Ascending aorta (tissue), 2 donors: ENCODE measurements at regions not wholly inside any gene's neighbourhood (a gene's known extent, or its start where the extent isn't known, plus 50 kb on each side); places are given as distances from the start of the nearest gene placed in this dataset.

Experiments used
- DNase-seq, 2 donors: peaks; one replicate each; pipeline ENCODE4 v3.0.0-alpha.2; 2019; ENCODE audit warnings: low spot score in 2 of 2
- H3K27ac ChIP-seq, 2 donors: fragments of 200-600 bp; sonication (generic); one replicate each; pipeline ENCODE4 v1.5.1; 2016 to 2017; ENCODE audit warnings: mild to moderate bottlenecking in 1 of 2
- H3K27me3 ChIP-seq: fragments of 200-600 bp; sonication (generic); one replicate; pipeline ENCODE4 v1.5.1; 2017
- H3K36me3 ChIP-seq, 2 donors: fragments of 200-600 bp; sonication (generic); one replicate each; pipeline ENCODE4 v1.5.1; 2016
- H3K4me1 ChIP-seq, 2 donors: fragments of 200-600 bp; sonication (generic); one replicate each; pipeline ENCODE4 v1.5.1; 2016 to 2017; ENCODE audit warnings: mild to moderate bottlenecking in 1 of 2
- H3K4me3 ChIP-seq, 2 donors: fragments of 200-600 bp; sonication (generic); one replicate each; pipeline ENCODE4 v1.5.1; 2016 to 2017; ENCODE audit warnings: mild to moderate bottlenecking in 1 of 2
- H3K9me3 ChIP-seq, 2 donors: fragments of 200-600 bp; sonication (generic); one replicate each; pipeline ENCODE4 v1.5.1; 2016
- intact Hi-C: fragments of 100-400 bp; cut with DNase I; formaldehyde crosslinking; loops from one replicate; pipeline ENCODE4 v1.15.1; 2023
- TF ChIP-seq, protein P1 (sequence below), 3 experiments: fragments of 200-600 bp in 2 of 3; fragments of 450-650 bp in 1 of 3; sonication (generic) in 2 of 3; IDR thresholded peaks; one replicate each; pipeline ENCODE4 v1.5.1; 2016 to 2019; ENCODE audit warnings: antibody characterized with exemption in 3 of 3, mild to moderate bottlenecking in 1 of 3, moderate library complexity in 1 of 3

DNA sequence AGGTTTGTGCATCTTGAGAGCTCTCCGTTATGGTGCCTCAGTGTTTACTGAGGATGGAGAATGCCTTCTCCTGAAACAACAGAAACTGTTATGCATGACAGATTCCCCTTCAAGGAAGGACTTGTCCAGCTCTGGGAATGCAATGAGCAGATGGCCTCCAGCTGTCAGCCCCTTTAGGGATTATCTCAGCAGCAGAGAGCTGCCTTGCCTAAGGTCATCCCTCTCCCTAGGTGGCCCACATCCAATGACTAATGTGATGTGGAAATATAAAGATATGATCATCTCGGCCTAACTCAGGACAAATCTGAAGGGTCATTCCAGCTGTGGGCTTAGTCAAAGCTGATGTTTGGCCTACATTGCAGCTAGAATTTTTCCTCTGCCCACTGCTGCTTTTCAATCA, 214.3 kb upstream of the N4BP1 start:
- Histone ChIP-seq H3K27me3 (no peaks in the 10 kb centered on the region), H3K9me3 (no peaks in the 10 kb centered on the region), H3K4me3 (no peak overlapping the region), H3K4me1 (no peaks in the 10 kb centered on the region), H3K36me3 (no peaks in the 10 kb centered on the region), H3K27ac (no peak overlapping the region)
- TF ChIP-seq, protein P1, sequence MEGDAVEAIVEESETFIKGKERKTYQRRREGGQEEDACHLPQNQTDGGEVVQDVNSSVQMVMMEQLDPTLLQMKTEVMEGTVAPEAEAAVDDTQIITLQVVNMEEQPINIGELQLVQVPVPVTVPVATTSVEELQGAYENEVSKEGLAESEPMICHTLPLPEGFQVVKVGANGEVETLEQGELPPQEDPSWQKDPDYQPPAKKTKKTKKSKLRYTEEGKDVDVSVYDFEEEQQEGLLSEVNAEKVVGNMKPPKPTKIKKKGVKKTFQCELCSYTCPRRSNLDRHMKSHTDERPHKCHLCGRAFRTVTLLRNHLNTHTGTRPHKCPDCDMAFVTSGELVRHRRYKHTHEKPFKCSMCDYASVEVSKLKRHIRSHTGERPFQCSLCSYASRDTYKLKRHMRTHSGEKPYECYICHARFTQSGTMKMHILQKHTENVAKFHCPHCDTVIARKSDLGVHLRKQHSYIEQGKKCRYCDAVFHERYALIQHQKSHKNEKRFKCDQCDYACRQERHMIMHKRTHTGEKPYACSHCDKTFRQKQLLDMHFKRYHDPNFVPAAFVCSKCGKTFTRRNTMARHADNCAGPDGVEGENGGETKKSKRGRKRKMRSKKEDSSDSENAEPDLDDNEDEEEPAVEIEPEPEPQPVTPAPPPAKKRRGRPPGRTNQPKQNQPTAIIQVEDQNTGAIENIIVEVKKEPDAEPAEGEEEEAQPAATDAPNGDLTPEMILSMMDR (IDR thresholded peaks at IDR 0.05) = no peak
- intact Hi-C loops = no loop called here
- no peak for DNase-seq

DNA sequence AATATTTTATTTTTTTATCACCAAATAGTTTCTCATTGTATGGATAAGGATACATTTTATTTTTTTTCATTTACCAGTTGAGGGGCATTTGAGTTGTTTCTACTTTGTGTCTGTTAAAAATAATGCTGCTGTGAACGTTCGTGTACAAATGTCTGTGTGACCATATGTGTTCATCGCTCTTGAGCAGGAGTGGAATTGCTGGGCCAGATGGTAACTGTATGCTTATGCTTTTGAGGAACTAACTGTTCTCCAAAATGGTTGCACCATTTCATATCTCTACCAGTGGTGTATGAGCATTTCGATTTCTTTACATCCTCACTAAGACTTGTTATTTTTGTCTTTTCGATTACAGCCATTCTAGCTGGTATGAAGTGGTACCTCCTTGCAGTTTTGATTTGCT, 212.5 kb upstream of the N4BP1 start:
- Histone ChIP-seq H3K36me3 (no peaks in the 10 kb centered on the region), H3K9me3 (no peaks in the 10 kb centered on the region), H3K4me3 (no peak overlapping the region), H3K4me1 (no peaks in the 10 kb centered on the region), H3K27me3 (no peaks in the 10 kb centered on the region), H3K27ac (no peak overlapping the region)
- DNase-seq = no peak
- TF ChIP-seq, protein P1 (IDR thresholded peaks at IDR 0.05) = no peak
- intact Hi-C loops = no loop called here

DNA sequence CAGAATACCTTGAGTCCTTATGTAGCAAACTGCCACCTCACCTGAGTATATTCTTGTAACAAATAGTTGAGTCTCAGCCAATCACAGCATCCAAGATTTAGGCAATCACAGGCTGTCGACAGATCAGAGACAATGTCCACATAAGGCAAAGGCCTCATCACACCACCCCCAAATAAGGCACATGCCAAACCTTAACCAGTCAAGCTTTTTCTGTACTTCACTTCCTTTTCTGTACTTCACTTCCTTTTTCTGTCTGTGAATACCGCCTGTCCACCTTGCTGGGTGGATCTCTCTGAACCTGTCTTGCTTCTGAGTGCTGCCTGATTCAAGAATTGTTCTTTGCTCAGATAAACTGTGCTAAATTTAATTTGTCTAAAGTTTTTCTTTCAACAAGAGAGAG, 210.4 kb upstream of the N4BP1 start:
- H3K36me3 ChIP-seq = no peaks in the 10 kb centered on the region
- H3K27me3 ChIP-seq = no peaks in the 10 kb centered on the region
- H3K4me3 ChIP-seq = no peak overlapping the region
- DNase-seq = no peak
- intact Hi-C loops = no loop called here
- H3K4me1 ChIP-seq = no peaks in the 10 kb centered on the region
- no peaks in the 10 kb centered on the region for H3K9me3 ChIP-seq
- H3K27ac ChIP-seq = no peak overlapping the region
- TF ChIP-seq, protein P1 (IDR thresholded peaks at IDR 0.05) = no peak

DNA sequence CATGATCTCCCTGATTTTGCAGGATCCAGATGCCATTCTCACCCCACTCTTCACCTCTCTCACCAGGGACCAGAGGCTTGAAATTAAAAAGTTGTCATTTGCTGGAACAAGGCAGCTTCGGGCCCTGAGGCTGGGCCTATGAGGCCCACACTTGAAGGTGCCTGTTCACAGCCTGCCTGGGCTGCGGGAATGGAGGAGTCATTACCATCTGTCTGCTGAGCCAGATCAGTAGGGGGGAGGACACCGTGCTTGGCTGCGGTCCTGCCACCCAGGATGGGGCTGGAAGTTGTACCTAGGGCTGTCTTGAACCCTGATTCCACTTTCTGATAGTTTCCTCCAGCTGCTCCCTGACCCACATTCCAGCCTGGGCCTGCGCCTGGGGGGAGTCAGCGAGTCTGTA, 208.3 kb upstream of the N4BP1 start:
- H3K4me1 ChIP-seq = no peaks in the 10 kb centered on the region
- DNase-seq = no peak
- no peaks in the 10 kb centered on the region for H3K9me3 ChIP-seq
- no peak overlapping the region for H3K4me3 ChIP-seq
- H3K36me3 ChIP-seq = no peaks in the 10 kb centered on the region
- intact Hi-C loops = no loop called here
- TF ChIP-seq, protein P1 (IDR thresholded peaks at IDR 0.05) = no peak
- H3K27me3 ChIP-seq = no peaks in the 10 kb centered on the region
- no peak overlapping the region for H3K27ac ChIP-seq

DNA sequence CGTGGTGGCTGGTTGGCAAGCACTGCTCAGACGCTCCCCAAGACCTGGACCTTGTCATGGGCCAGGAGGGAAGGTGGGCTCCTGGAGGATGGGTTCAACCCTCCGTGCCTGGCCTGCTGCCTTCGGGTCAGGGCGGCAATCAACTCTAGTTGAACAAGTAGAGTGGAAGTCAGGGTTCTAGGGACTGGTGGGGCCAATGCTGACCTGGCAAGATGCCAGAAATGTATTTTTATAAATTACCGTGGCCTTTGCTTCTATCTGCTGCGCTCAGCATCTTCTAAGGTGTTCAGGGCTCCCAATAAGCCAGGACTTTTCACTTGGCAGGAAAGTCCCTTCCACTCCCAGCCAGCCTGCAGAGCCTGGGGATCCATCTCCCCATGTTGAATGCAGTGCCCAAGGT, 207.1 kb upstream of the N4BP1 start:
- H3K27me3 ChIP-seq = no peaks in the 10 kb centered on the region
- H3K4me3 ChIP-seq = no peak overlapping the region
- H3K27ac ChIP-seq = no peak overlapping the region
- no peaks in the 10 kb centered on the region for H3K9me3 ChIP-seq
- TF ChIP-seq, protein P1 (IDR thresholded peaks at IDR 0.05) = no peak
- H3K36me3 ChIP-seq = no peaks in the 10 kb centered on the region
- H3K4me1 ChIP-seq = no peaks in the 10 kb centered on the region
- intact Hi-C loops = no loop called here
- no peak for DNase-seq

DNA sequence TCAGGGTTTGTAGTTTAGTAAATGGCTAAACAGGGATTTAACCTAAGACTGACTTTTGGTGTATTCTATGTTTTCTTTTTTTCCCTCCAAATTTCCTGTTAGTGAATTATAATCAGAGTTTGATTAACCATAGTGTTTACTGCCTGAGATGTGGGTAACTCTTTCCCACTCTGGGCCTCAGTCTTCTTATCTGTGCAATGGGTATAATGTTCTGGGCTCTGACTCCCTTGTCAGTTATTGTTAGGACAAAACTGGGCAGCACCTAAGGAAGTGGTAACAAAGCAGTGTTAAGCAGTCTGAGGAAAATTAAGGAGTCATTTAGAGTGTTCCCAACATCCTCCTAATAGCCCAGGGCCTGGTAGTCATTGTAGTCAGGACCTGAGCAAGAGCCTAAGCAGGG, 206.4 kb upstream of the N4BP1 start:
- TF ChIP-seq, protein P1 (IDR thresholded peaks at IDR 0.05) = no peak
- Histone ChIP-seq H3K4me3 (no peak overlapping the region), H3K4me1 (no peaks in the 10 kb centered on the region), H3K27me3 (no peaks in the 10 kb centered on the region), H3K36me3 (no peaks in the 10 kb centered on the region), H3K27ac (no peak overlapping the region), H3K9me3 (no peaks in the 10 kb centered on the region)
- intact Hi-C loops = no loop called here
- no peak for DNase-seq
